ENCODE measurements at regions not wholly inside any gene's neighbourhood (a gene's known extent, or its start where the extent isn't known, plus 50 kb on each side); places are given as distances from the start of the nearest gene placed in this dataset.

DNA sequence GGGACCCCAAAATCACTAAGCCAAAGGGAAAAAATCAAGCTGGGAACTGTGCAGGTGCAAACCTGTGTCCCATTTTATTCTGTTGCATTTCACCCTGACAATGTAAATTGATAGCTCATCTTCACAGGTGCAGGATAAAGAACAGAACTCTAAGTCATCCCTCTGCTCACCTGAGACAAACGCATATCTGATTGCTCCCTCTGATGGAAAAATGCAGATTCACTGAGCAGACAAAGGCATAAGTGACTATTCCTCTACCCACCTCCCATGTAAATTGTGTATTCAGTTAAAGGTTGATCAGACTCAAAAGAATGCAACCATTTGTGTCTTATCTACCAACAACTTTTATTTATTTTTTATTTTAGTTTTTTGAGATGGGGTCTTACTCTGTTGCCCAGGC lies 644.2 kb downstream of the PTPRU start:
- H3K4me3 ChIP-seq (ENCODE audit: low read length in 2 of 2), result no peak overlapping the region

DNA sequence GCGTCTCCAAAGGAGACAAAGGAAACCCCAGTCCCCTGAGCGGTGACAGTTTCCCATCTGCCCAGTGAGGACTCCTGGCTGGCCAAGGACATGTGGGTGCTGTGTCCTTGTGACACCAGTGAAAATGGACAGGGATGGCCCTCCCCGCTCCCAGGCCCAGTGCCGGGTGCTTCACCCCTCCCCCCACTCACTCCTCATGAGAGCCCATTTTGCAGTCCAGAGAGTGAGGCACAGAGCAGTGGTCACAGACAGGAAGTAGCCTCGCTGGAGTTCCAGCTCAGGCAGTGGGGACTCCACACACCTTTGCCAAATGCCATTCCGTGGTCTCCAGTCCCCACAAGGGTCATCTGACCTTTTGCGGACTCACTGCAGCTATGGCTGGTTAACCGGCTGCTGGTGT lies 642.9 kb downstream of the PTPRU start:
- DNase-seq (ENCODE audit: low read depth in 6 of 9, low spot score in 9 of 9), result no peak
- H3K27me3 ChIP-seq (ENCODE audit: control insufficient read depth in 2 of 2, insufficient read depth in 1 of 2, low read length in 1 of 2), result no peaks in the 10 kb centered on the region
- WGBS, result 86% methylated on average over 8 of the region's 8 CpGs
- no peak overlapping the region for H3K4me3 ChIP-seq (ENCODE audit: low read length in 2 of 2)
- no peak overlapping the region for H3K27ac ChIP-seq (ENCODE audit: low read depth in 1 of 2, low read length in 1 of 2)
- no peaks in the 10 kb centered on the region for H3K9me3 ChIP-seq (ENCODE audit: control insufficient read depth in 2 of 2, insufficient read depth in 1 of 2, low read length in 1 of 2)
- no peaks in the 10 kb centered on the region for H3K4me1 ChIP-seq (ENCODE audit: control insufficient read depth in 2 of 2, insufficient read depth in 2 of 2, low read length in 2 of 2)
- H3K36me3 ChIP-seq (ENCODE audit: control insufficient read depth in 2 of 2, insufficient read depth in 2 of 2, low read length in 1 of 2), result no peaks in the 10 kb centered on the region

More for the DNA sequence above, 644.2 kb downstream of the PTPRU start:
- no peaks in the 10 kb centered on the region for H3K9me3 ChIP-seq (ENCODE audit: control insufficient read depth in 2 of 2, insufficient read depth in 1 of 2, low read length in 1 of 2)
- no peaks in the 10 kb centered on the region for H3K4me1 ChIP-seq (ENCODE audit: control insufficient read depth in 2 of 2, insufficient read depth in 2 of 2, low read length in 2 of 2)
- H3K27ac ChIP-seq (ENCODE audit: low read depth in 1 of 2, low read length in 1 of 2), result no peak overlapping the region
- no peaks in the 10 kb centered on the region for H3K27me3 ChIP-seq (ENCODE audit: control insufficient read depth in 2 of 2, insufficient read depth in 1 of 2, low read length in 1 of 2)
- DNase-seq (ENCODE audit: low read depth in 6 of 9, low spot score in 9 of 9), result no peak
- WGBS, result 79% methylated on average over 1 of the region's 1 CpG
- H3K36me3 ChIP-seq (ENCODE audit: control insufficient read depth in 2 of 2, insufficient read depth in 2 of 2, low read length in 1 of 2), result no peaks in the 10 kb centered on the region

DNA sequence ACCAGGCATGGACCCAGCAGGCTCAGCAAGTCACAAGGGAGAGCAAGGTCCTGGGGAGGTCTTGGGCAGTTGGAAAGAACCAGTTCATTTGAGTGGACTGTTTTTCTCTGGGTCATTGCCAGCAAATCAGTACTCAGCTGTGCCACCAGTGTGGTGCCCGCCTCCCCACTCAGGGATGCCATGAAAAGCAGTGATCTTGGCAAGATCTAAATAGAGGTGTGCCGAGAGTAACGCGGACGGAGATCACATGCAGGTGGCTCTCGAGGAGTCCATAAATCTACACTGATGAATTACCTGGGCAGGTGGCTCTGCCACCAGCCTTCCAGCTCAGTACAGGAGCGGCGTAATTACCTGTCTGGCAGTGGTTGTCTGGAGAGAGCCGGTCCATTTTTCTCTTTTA lies 642.2 kb downstream of the PTPRU start:
- Histone ChIP-seq H3K27ac (ENCODE audit: low read depth in 1 of 2, low read length in 1 of 2) (no peak overlapping the region), H3K9me3 (ENCODE audit: control insufficient read depth in 2 of 2, insufficient read depth in 1 of 2, low read length in 1 of 2) (no peaks in the 10 kb centered on the region), H3K4me1 (ENCODE audit: control insufficient read depth in 2 of 2, insufficient read depth in 2 of 2, low read length in 2 of 2) (no peaks in the 10 kb centered on the region), H3K36me3 (ENCODE audit: control insufficient read depth in 2 of 2, insufficient read depth in 2 of 2, low read length in 1 of 2) (no peaks in the 10 kb centered on the region), H3K27me3 (ENCODE audit: control insufficient read depth in 2 of 2, insufficient read depth in 1 of 2, low read length in 1 of 2) (no peaks in the 10 kb centered on the region), H3K4me3 (ENCODE audit: low read length in 2 of 2) (no peak overlapping the region)
- 97% methylated on average over 9 of the region's 9 CpGs for WGBS
- DNase-seq (ENCODE audit: low read depth in 6 of 9, low spot score in 9 of 9), result no peak

DNA sequence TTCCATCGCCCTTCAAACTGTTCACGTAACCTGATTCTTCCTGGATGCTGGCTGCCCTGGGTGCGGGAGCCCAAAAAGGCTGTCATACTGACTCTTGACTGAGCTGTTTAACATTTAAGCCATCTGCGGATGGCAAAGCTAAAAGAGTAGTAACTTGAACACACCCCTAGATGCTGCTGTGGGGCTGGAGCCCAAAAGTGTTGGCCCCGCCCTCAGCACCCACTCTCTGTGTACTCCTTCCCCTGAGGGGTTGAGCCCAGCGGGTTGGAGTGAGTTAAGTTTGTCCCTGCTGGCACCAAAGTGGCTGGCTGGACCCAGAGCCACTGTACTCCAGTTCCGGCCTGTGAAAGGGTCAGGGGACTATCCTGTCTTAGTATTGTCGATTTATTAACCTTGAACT lies 640.6 kb downstream of the PTPRU start:
- Histone ChIP-seq H3K9me3 (ENCODE audit: control insufficient read depth in 2 of 2, insufficient read depth in 1 of 2, low read length in 1 of 2) (no peaks in the 10 kb centered on the region), H3K27ac (ENCODE audit: low read depth in 1 of 2, low read length in 1 of 2) (no peak overlapping the region), H3K27me3 (ENCODE audit: control insufficient read depth in 2 of 2, insufficient read depth in 1 of 2, low read length in 1 of 2) (no peaks in the 10 kb centered on the region), H3K4me1 (ENCODE audit: control insufficient read depth in 2 of 2, insufficient read depth in 2 of 2, low read length in 2 of 2) (no peaks in the 10 kb centered on the region), H3K36me3 (ENCODE audit: control insufficient read depth in 2 of 2, insufficient read depth in 2 of 2, low read length in 1 of 2) (no peaks in the 10 kb centered on the region), H3K4me3 (ENCODE audit: low read length in 2 of 2) (no peak overlapping the region)
- whole genome bisulfite sequencing, result 94% methylated on average over 8 of the region's 8 CpGs
- no peak for DNase-seq (ENCODE audit: low read depth in 6 of 9, low spot score in 9 of 9)

DNA sequence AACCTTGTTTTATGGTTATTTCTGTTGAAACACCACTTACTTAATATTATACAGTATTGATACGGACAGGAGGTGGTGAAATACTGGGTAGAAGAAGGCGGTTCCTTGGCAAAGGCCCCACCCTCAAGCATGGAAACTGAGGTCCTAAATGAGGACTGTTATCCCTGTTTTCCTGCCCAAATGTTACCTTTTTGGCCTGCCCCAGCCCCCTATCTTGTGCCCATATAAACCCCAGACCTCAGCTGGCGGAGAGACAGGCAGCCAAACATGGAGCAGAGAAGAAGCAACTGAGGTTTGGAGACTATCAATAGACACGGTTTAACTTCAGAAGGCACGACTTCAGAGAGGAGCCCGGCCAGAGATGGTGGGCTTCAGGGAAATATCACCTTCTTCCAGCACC lies 640.1 kb downstream of the PTPRU start:
- no peak for DNase-seq (ENCODE audit: low read depth in 6 of 9, low spot score in 9 of 9)
- H3K9me3 ChIP-seq (ENCODE audit: control insufficient read depth in 2 of 2, insufficient read depth in 1 of 2, low read length in 1 of 2), result no peaks in the 10 kb centered on the region
- H3K4me3 ChIP-seq (ENCODE audit: low read length in 2 of 2), result no peak overlapping the region
- no peaks in the 10 kb centered on the region for H3K27me3 ChIP-seq (ENCODE audit: control insufficient read depth in 2 of 2, insufficient read depth in 1 of 2, low read length in 1 of 2)
- no peaks in the 10 kb centered on the region for H3K4me1 ChIP-seq (ENCODE audit: control insufficient read depth in 2 of 2, insufficient read depth in 2 of 2, low read length in 2 of 2)
- H3K36me3 ChIP-seq (ENCODE audit: control insufficient read depth in 2 of 2, insufficient read depth in 2 of 2, low read length in 1 of 2), result no peaks in the 10 kb centered on the region
- H3K27ac ChIP-seq (ENCODE audit: low read depth in 1 of 2, low read length in 1 of 2), result no peak overlapping the region
- 95% methylated on average over 6 of the region's 6 CpGs for WGBS

DNA sequence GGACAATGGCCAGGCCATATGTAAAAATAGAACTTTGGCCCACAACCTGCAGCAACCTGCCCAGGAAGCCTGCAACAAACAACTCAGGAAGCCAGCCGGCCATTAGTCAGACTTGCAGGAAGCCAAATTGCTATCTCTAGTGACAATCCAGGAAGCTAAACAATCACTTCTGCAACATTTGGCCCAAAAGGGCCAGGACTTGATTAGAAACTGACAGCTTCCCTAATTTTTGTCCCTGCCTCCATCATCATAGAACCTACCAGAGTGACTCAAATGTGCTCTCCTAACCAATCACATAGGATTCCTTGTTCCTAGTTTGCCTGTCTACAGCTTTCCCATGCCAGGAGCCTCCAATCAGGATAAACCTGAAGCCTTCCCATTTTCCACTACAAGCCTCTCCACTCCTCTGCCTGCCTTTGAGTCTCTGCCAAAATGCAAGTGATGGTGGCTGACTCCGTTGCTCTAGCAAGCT lies 639.3 kb downstream of the PTPRU start:
- Histone ChIP-seq H3K27me3 (ENCODE audit: control insufficient read depth in 2 of 2, insufficient read depth in 1 of 2, low read length in 1 of 2) (no peaks in the 10 kb centered on the region), H3K27ac (ENCODE audit: low read depth in 1 of 2, low read length in 1 of 2) (no peak overlapping the region), H3K9me3 (ENCODE audit: control insufficient read depth in 2 of 2, insufficient read depth in 1 of 2, low read length in 1 of 2) (peaks cover 0 to 2% of the 10 kb centered on the region in 2 donors), H3K4me3 (ENCODE audit: low read length in 2 of 2) (no peak overlapping the region), H3K4me1 (ENCODE audit: control insufficient read depth in 2 of 2, insufficient read depth in 2 of 2, low read length in 2 of 2) (no peaks in the 10 kb centered on the region), H3K36me3 (ENCODE audit: control insufficient read depth in 2 of 2, insufficient read depth in 2 of 2, low read length in 1 of 2) (no peaks in the 10 kb centered on the region)
- DNase-seq (ENCODE audit: low read depth in 6 of 9, low spot score in 9 of 9), result no peak
- 29% methylated on average over 2 of the region's 2 CpGs for WGBS

DNA sequence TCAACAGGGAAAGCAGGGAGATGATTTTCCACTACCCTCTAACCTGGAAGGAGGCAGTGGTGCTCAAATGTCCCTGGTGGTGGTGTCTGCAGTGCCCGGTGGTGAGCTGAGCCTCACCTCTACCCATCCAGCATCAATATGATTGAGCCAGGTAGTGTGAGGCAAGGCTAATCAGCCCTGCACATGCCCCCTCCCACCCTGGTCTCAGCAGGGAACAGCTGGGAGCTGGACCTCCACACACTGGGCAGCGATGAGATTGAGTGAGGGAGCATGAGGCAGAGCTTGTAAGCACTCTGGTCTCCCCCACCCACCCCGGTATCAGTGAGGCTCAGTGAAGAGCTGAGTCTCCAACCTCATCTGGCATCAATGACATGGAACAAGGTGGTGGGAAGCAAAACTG lies 634.3 kb downstream of the PTPRU start:
- Histone ChIP-seq H3K27me3 (ENCODE audit: control insufficient read depth in 2 of 2, insufficient read depth in 1 of 2, low read length in 1 of 2) (no peaks in the 10 kb centered on the region), H3K4me3 (ENCODE audit: low read length in 2 of 2) (no peak overlapping the region), H3K4me1 (ENCODE audit: control insufficient read depth in 2 of 2, insufficient read depth in 2 of 2, low read length in 2 of 2) (no peaks in the 10 kb centered on the region), H3K9me3 (ENCODE audit: control insufficient read depth in 2 of 2, insufficient read depth in 1 of 2, low read length in 1 of 2) (peaks cover 0 to 3% of the 10 kb centered on the region in 2 donors), H3K36me3 (ENCODE audit: control insufficient read depth in 2 of 2, insufficient read depth in 2 of 2, low read length in 1 of 2) (no peaks in the 10 kb centered on the region), H3K27ac (ENCODE audit: low read depth in 1 of 2, low read length in 1 of 2) (no peak overlapping the region)
- 91% methylated on average over 3 of the region's 3 CpGs for WGBS
- DNase-seq (ENCODE audit: low read depth in 6 of 9, low spot score in 9 of 9), result no peak

DNA sequence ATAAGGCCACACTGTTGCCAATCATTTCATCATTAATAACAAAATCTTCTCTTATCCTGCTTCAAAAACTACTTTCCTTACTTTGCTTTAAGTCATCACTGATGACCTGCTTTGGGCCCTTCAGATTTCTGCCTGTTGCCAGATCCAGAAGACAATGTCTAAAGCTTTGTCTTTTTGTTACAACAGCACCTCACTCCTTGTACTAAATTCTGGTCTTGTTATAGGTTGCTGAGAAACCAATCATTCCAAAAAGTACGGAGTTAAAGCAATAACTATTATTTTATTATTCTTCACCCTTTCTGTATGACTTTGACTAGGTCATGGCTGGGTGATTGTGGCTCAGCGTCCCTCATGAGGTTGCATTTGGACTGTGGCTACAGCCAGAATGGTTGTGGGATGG lies 633.5 kb downstream of the PTPRU start:
- no peaks in the 10 kb centered on the region for H3K36me3 ChIP-seq (ENCODE audit: control insufficient read depth in 2 of 2, insufficient read depth in 2 of 2, low read length in 1 of 2)
- H3K4me1 ChIP-seq (ENCODE audit: control insufficient read depth in 2 of 2, insufficient read depth in 2 of 2, low read length in 2 of 2), result no peaks in the 10 kb centered on the region
- WGBS, result 88% methylated on average over 2 of the region's 2 CpGs
- DNase-seq (ENCODE audit: low read depth in 6 of 9, low spot score in 9 of 9), result no peak
- H3K9me3 ChIP-seq (ENCODE audit: control insufficient read depth in 2 of 2, insufficient read depth in 1 of 2, low read length in 1 of 2), result peaks cover 0 to 3% of the 10 kb centered on the region in 2 donors
- H3K27me3 ChIP-seq (ENCODE audit: control insufficient read depth in 2 of 2, insufficient read depth in 1 of 2, low read length in 1 of 2), result no peaks in the 10 kb centered on the region
- no peak overlapping the region for H3K27ac ChIP-seq (ENCODE audit: low read depth in 1 of 2, low read length in 1 of 2)
- H3K4me3 ChIP-seq (ENCODE audit: low read length in 2 of 2), result no peak overlapping the region

DNA sequence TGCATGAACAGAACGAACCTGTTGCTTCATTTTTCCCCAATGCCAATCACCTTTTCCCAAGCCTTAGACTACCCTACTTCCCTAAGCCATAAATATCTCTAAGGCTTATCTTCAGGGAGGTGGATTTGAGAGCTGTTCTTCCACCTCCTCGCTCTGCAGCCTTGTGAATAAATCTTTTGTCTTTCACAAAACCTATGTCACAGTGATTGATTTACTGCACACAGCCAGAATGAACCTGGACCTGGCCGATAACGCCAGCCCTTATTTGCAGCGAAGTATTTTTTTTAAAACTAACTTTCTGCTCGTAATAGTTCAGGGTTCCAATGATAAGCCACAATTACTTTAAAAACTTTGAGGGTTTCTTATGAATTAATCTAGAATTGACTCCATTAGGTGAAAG lies 632.6 kb downstream of the PTPRU start:
- no peaks in the 10 kb centered on the region for H3K4me1 ChIP-seq (ENCODE audit: control insufficient read depth in 2 of 2, insufficient read depth in 2 of 2, low read length in 2 of 2)
- H3K27me3 ChIP-seq (ENCODE audit: control insufficient read depth in 2 of 2, insufficient read depth in 1 of 2, low read length in 1 of 2), result no peaks in the 10 kb centered on the region
- H3K9me3 ChIP-seq (ENCODE audit: control insufficient read depth in 2 of 2, insufficient read depth in 1 of 2, low read length in 1 of 2), result peaks cover 0 to 3% of the 10 kb centered on the region in 2 donors
- no peak overlapping the region for H3K4me3 ChIP-seq (ENCODE audit: low read length in 2 of 2)
- no peak overlapping the region for H3K27ac ChIP-seq (ENCODE audit: low read depth in 1 of 2, low read length in 1 of 2)
- WGBS, result 69% methylated on average over 6 of the region's 6 CpGs
- DNase-seq (ENCODE audit: low read depth in 6 of 9, low spot score in 9 of 9), result no peak
- no peaks in the 10 kb centered on the region for H3K36me3 ChIP-seq (ENCODE audit: control insufficient read depth in 2 of 2, insufficient read depth in 2 of 2, low read length in 1 of 2)

DNA sequence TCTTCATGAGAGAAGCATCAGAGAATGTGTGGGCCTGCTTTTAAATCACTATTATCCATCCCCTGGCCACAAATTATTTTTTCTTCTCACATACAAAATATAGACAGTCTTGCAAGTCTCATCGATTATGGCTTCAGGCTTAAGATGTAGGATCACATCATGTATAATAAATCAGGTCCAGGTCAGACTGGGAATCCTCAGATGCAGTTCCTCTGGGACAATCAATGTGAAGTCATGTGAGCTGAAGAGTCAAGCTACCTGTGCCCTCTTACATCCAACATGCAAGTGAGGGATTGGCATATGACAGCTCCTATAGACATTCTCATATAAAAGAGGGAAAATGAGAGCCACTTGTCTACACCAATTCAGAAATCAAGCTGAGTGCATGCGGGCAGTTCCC lies 631.8 kb downstream of the PTPRU start:
- Histone ChIP-seq H3K4me1 (ENCODE audit: control insufficient read depth in 2 of 2, insufficient read depth in 2 of 2, low read length in 2 of 2) (no peaks in the 10 kb centered on the region), H3K27me3 (ENCODE audit: control insufficient read depth in 2 of 2, insufficient read depth in 1 of 2, low read length in 1 of 2) (no peaks in the 10 kb centered on the region), H3K9me3 (ENCODE audit: control insufficient read depth in 2 of 2, insufficient read depth in 1 of 2, low read length in 1 of 2) (peaks cover 0 to 3% of the 10 kb centered on the region in 2 donors), H3K36me3 (ENCODE audit: control insufficient read depth in 2 of 2, insufficient read depth in 2 of 2, low read length in 1 of 2) (no peaks in the 10 kb centered on the region), H3K27ac (ENCODE audit: low read depth in 1 of 2, low read length in 1 of 2) (no peak overlapping the region), H3K4me3 (ENCODE audit: low read length in 2 of 2) (no peak overlapping the region)
- WGBS, result 95% methylated on average over 2 of the region's 2 CpGs
- no peak for DNase-seq (ENCODE audit: low read depth in 6 of 9, low spot score in 9 of 9)
